Esophagus mucosa (tissue), 1 donor: ENCODE measurements at regions not wholly inside any gene's neighbourhood (a gene's known extent, or its start where the extent isn't known, plus 50 kb on each side); places are given as distances from the start of the nearest gene placed in this dataset.

Experiments
- ATAC-seq: fragments of 200-7000 bp; cut with Tn5 transposase; one replicate; pipeline ENCODE4 v1.9.1; 2020
- donor health status: DM: yes; HTN: yes; CAD: no.

GRCh38 chr20:8073024-8073832, 53.7 kb upstream of the TMX4 start:
- peak; percentile 87 for ATAC-seq

- no peak for ATAC-seq
Observed at GRCh38 chr20:8074931-8075330, 55.4 kb upstream of the TMX4 start.

DNA sequence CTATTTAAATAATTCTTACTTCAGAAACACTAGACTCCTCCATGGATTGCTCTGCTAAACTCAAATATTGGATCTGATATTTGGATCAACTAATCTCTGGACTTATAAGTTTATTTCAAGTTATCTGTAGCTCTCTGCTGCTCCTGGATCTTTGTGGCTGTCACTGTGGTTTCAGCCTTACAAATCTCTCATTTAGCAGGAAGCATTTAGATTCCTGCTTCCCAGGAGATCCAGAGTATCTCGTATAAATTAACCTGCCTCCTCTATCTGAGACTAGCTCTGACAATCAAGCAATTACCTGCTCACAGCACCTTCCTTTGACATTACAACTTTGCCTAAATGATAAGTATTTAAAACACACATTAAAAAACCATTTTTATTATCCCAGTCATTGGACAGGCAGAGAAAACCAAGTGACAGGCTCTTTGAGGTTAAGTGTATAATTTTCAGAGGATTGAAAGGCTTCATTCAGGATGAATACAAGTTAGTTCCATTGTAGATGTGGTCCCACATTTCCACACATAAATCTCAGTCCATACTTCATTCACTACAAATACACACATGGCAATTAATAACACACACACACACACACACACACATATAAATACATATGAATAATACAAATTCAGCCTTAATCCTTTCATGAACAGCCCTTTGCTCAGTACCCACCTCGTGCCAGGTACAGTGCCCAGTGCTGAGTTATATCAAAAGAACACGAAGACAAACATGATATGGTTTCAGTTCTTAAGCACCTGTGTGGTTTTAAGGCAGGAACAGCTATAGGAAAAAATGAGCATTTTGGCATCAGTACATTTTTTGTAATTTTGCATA, 55.5 kb upstream of the PLCB1 start:
- ATAC-seq, result no peak

DNA sequence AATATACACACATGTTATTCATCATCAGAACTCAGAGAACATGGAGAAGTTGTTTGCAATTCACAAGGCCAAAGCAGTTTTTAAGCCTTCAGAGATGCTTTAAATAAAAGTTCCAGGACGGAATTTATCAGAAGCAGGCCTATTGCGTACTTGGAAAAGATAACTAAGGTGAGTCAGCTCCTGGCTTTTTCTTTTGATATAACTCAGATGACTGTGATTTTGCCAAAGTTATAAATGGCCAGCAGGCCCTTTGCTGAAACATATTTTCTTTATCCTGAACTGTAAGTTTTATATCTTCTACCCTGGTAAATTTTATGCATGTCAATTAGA, 55.0 kb upstream of the PLCB1 start:
- ATAC-seq, result no peak

GRCh38 chr20:8078528-8078914, 53.5 kb upstream of the PLCB1 start:
- no peak for ATAC-seq

DNA sequence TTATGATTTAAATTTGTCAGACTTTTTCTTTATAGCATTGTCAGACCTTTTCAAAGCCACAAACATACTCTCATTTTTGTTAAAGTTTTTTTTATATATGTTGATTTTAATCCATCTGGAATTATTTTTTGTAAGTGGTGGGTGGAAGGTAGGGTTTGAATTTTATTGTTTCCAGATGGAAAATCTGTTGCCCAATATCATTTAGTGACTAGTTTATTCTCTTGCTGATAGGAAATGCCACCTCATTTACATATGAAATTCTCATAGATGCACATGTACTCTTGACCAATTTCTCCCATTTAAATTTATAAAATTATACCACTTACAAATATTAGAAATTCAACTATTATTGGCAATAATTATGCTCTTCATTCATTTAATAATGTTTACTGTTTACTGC, 52.1 kb upstream of the PLCB1 start:
- no peak for ATAC-seq

DNA sequence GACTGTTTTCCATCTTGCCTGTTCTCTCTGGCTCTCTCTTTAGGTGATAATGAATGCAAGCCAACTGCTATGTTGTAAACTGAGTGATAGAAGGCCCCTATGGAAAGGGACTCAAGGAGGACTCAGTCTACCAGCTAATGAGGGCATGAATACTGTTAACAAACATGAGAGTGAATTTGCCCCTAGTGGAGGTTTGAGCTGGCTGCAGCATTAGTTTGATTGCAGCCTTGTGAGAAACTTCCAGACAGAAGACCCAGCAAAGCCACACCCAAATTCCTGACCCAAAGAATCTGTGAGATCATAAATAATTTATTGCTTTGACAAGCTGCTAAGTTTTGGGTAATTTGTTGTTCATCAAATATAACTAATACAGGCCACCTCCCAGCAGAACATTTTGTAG, 50.0 kb upstream of the PLCB1 start:
- no peak for ATAC-seq
